HG03066 (cell line): ENCODE measurements at regions not wholly inside any gene's neighbourhood (a gene's known extent, or its start where the extent isn't known, plus 50 kb on each side); places are given as distances from the start of the nearest gene placed in this dataset.
"Not testable (repeated sequence)": the region's sequence is repeated elsewhere in the genome, so short reads cannot be mapped to it uniquely, and the experiment has no call there.

Experiments used
- ATAC-seq: cut with Tn5 transposase; IDR thresholded peaks from one replicate; pipeline ENCODE4 v1.9.1; 2021; ENCODE audit warnings: low read depth; ENCODE audit not compliant: unreplicated experiment

DNA sequence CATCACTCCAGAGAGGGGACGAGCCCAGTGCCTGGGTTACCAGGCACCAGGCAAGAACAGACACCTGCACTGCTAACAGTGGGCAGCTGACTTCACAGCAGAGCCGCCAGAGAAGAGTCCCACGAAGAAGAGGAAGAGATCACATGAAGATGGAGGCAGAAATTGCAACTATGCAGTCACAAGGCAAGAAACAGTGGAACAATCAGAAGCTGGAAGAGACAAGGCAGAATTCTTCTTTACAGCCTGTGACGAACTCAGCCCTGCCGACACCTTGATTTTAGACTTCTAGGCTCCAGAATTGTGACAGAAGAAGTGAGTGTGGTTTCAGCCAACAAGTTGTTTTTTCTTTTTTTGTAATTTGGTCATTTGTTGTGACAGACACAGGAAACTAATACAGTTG, 59.2 kb downstream of the IL12A start:
- no peak for ATAC-seq

- no peak for ATAC-seq
Measured at GRCh38 chr3:160049038-160049437, 60.4 kb downstream of the IL12A start.

DNA sequence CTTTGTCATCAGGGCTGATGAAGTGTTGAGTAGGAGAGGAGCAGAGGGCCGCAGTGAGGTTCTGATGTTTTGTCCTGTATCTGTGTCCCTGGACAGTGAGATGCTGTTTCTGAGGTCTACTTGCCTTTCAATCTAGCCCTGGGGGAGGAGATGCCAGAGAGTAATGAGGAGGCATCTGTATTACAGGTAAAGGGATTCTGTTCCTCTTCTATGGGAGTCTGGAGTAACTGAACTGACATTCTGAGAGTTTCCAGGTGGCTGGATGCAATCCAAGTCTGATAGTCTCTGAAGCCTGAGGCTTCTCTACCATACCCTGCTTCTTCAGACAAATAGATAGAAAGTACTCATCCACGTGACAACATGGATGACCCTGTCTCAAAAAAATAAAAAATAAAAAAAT, 60.9 kb downstream of the IL12A start:
- no peak for ATAC-seq

DNA sequence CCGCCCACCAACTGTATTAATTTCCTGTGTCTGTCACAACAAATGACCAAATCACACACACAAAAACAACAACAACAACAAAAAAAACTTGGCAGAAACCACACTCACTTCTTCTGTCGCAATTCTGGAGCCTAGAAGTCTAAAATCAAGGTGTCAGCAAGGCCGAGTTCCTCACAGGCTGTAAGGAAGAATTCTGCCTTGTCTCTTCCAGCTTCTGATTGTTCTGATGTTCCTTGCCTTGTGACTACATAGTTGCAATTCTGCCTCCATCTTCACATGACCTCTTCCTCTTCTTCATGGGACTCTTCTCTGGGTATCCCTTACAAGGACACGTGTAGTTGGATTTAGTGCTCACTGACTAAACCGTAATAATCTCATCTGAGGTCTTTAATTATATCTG, 61.4 kb downstream of the IL12A start:
- ATAC-seq = no peak

GRCh38 chr3:160052385-160053047, 63.9 kb downstream of the IL12A start:
- ATAC-seq = no peak

- no peak for ATAC-seq
Measured at GRCh38 chr3:160053048-160053391, 64.4 kb downstream of the IL12A start.

DNA sequence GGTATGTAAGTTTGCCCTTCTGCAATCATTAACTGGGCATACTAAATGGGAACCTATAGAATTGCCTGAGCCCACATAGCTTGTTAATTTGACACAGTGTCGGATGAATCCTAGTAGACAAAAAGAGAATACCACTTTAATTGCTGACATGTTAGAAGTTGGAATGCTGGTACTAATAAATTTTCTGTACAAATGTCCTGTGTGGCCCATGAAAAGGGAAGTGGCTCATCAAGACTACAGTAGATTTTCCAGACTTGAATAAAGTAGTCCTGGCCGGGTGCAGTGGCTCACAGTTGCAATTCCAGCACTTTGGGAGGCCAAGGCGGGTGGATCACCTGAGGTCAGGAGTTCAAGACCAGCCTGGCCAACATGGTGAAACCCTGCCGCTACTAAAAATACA, 66.2 kb downstream of the IL12A start:
- not testable (repeated sequence) for ATAC-seq

GRCh38 chr3:160055659-160056058, 67.0 kb downstream of the IL12A start:
- no peak for ATAC-seq

- no peak for ATAC-seq
Measured at GRCh38 chr3:160057331-160057730, 68.7 kb downstream of the IL12A start.

DNA sequence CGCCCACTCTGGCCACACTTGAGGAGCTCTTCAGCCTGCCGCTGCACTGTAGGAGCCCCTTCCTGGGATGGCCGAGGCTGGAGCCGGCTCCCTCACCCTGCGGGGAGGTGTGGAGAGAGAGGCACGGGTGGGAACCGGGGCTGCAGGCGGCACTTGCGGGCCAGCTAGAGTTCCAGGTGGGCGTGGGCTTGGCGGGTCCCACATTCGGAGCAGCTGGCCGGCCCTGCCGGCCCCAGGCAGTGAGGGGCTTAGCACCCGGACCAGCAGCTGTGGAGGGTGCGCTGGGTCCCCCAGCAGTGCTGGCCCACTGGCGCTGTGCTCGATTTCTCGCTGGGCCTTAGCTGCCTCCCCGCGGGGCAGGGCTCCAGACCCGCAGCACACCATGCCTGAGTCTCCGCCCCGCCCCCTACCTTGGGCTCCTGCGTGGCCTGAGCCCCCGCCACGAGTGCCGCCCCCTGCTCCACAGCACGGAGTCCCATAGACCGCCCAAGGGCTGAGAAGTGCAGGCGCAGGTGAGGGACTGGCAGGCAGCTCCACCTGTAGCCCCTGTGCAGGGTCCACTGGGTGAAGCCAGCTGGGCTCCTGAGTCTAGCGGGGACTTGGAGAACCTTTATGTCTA, 71.9 kb downstream of the IL12A start:
- ATAC-seq = no peak

DNA sequence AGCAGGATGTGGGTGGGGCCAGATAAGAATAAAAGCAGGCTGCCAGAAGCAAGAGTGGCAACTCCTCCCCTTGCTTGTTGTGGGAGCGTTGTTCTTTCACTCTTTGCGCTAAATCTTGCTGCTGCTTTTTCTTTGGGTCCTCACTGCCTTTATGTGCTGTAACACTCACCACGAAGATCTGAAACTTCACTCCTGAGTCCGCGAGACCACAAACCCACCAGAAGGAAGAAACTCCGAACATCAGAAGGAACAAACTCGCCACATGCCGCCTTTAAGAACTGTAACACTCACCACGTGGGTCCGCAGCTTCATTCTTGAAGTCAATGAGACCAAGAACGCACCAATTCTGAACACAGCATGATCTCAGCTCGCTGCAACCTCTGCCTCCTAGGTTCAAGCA, 72.9 kb downstream of the IL12A start:
- ATAC-seq = no peak

DNA sequence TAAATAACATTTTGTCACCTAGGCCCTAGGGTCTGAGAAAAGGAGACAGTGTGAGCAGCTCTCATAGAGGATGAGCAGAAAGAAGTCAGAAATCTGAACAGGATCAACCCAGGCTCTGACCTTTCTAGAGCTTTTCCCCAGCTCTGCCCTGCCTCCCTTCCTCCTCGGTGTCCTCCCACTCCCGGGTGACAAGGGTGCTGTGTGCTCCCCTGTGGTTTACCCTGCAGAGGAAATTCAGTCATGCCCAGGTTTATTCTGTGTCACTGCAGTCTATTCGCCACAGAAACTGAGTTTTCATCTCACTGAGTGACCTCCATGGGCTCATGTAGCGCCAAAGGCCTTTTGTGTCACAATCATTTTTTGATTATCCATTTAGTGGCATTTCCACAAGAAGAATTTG, 76.6 kb downstream of the IL12A start:
- no peak for ATAC-seq

- no peak for ATAC-seq
Measured at GRCh38 chr3:160065786-160066185, 77.2 kb downstream of the IL12A start.

DNA sequence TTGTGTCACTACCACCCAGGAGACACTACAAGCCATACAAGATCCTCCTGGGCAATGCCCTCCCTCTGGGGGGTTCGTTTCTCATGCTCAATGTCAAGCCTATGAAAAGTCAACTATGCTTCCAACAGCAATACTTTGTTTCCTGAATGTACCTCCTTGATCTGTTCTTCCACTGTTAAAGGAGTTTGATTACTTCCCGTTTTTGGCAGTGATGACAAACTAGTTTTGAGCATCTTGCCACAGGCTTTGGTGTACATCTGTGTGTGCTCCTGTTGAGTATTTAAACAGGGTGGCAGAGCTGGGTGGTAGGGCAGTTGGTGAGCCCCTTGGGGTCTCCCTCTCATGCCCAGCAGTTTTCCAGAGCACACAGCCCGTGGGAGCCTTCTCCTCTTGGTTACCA, 81.4 kb downstream of the IL12A start:
- ATAC-seq = no peak

DNA sequence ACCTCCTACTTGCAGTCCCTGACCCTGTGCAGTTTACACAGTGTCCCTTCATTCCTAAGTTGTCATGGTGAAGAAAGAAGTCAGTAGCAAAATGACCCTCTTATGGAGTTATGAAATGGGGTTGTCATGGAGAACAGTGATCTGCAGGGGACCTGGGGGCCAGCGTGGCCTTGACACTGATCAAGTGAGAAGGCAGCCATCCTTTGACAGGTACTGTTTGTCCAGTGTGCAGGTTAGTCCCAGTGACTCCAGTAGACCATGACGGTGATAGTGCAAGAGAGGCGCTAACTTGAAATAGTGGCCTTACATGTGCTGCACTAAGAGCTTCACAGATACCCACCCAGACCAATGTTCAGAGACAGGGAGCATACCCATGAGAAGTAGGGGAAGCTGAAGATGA, 87.9 kb downstream of the IL12A start:
- ATAC-seq = no peak

DNA sequence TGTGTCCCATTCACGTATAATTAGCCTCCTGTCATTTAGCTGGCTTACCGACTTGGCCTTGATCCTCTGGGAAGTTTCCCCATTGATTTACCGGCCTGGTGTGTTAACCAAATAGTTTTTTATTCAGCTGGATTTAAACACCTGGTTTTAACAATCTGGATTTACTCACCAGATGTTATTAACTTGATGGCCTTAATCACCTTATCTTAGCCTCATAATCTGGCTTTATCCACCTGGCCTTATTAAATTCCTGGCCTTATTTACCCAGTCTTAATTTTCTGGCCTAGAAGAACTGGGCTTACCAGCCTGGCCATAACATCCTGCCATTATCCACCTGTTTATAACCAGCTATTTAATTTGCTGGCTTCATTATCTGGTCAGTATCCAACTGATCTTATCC, 89.9 kb downstream of the IL12A start:
- ATAC-seq = no peak

DNA sequence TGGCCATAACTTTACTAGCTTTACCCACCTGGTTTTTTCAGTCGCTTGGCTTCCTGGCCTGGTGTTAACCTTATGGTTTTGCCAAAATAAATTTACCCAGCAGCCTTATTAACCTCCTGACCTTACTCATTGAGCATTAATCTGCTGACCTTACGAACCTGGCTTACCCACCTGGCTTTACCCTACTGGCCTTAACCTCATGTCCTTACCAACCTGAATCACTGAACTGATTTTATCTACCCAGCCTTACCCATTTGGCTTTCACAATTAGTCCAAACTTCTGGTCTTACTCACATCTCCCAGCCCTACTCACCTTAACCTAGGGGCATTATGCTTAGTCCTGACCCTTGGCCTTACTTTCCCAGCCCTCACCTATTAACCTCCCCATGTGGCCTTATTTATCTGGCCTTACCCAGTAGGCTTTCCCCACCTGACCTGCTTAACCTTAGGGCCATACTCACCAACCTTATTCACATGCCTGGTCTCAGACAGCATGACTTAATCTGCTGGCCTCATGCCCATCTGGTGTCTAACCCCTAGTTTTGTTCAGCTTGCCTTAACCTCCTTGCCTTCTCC, 93.4 kb downstream of the IL12A start:
- no peak for ATAC-seq

GRCh38 chr3:160084998-160085397, 96.4 kb downstream of the IL12A start:
- no peak for ATAC-seq

GRCh38 chr3:160088492-160089137, 100.0 kb downstream of the IL12A start:
- no peak for ATAC-seq

DNA sequence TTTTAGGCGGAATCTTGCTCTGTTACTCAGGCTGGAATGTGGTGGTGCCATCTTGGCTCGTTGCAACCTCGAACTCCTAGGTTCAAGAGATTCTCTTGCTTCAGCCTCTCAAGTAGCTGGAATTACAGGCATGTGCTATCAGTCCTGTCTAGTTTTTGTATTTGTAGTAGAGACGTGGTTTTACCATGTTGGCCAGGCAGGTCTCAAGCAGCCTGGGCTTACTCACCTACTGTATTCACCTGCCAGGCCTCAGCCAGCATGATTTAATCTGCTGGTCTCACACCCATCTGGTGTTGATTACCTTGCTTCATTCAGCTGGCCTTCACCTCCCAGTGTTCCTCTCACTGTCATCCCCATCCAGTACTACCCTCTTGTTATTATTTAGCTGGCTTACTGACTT, 102.0 kb downstream of the IL12A start:
- ATAC-seq = no peak

GRCh38 chr3:160091441-160091840, 102.8 kb downstream of the IL12A start:
- ATAC-seq = no peak

- ATAC-seq = no peak
Measured at GRCh38 chr3:160092760-160093159, 104.1 kb downstream of the IL12A start.
